Prostate gland (tissue), 2 donors: ENCODE measurements at regions not wholly inside any gene's neighbourhood (a gene's known extent, or its start where the extent isn't known, plus 50 kb on each side); places are given as distances from the start of the nearest gene placed in this dataset.

ENCODE experiments used
- DNase-seq: peaks from one replicate; pipeline ENCODE4 v3.0.0-alpha.2; 2019; ENCODE audit warnings: low spot score
- H3K27ac ChIP-seq, 2 donors: fragments of 200-600 bp; sonication (generic); 2 replicates each; pipeline ENCODE4 v1.5.1; 2017 to 2019
- H3K27me3 ChIP-seq: fragments of 200-600 bp; sonication (generic); replicated peaks from 2 replicates; pipeline ENCODE4 v1.5.1; 2019; ENCODE audit not compliant: insufficient read depth
- H3K36me3 ChIP-seq, 2 donors: fragments of 200-600 bp; sonication (generic); 1 replicate in 1 of 2; 2 replicates in 1 of 2; pipeline versions ENCODE4 v1.5.1 to v1.8.1; 2017 to 2019
- H3K4me1 ChIP-seq: fragments of 200-600 bp; sonication (generic); replicated peaks from 2 replicates; pipeline ENCODE4 v1.5.1; 2019
- H3K4me3 ChIP-seq, 2 donors: fragments of 200-600 bp; sonication (generic); 2 replicates each; pipeline ENCODE4 v1.5.1; 2017 to 2019
- H3K9me3 ChIP-seq: fragments of 200-600 bp; sonication (generic); 2 replicates; pipeline ENCODE4 v1.5.1; 2017
- POLR2A ChIP-seq: fragments of 450-650 bp; IDR thresholded peaks from one replicate; pipeline ENCODE4 v1.6.1; 2016; ENCODE audit warnings: antibody characterized with exemption, mild to moderate bottlenecking
- POLR2AphosphoS5 ChIP-seq: sonication (generic); formaldehyde crosslinking; IDR thresholded peaks from one replicate; pipeline ENCODE4 v1.6.1; 2017; ENCODE audit warnings: antibody characterized with exemption
- WGBS: methylation state at CpG from one replicate; pipeline ENCODE4 v1.1.5; 2018; 5-methylcytosine and 5-hydroxymethylcytosine counted together
- intact Hi-C: fragments of 100-400 bp; cut with DNase I; formaldehyde crosslinking; loops from one replicate; pipeline ENCODE4 v1.14.2; 2022
- TF ChIP-seq, protein P1 (sequence below), 4 experiments: fragments of 200-600 bp in 2 of 4; fragments of 450-650 bp in 2 of 4; sonication (generic) in 2 of 4; IDR thresholded peaks; 1 replicate in 3 of 4; 2 replicates in 1 of 4; pipeline ENCODE4 v1.5.1; 2016 to 2019; ENCODE audit warnings: antibody characterized with exemption in 4 of 4, mild to moderate bottlenecking in 2 of 4, moderate library complexity in 2 of 4

DNA sequence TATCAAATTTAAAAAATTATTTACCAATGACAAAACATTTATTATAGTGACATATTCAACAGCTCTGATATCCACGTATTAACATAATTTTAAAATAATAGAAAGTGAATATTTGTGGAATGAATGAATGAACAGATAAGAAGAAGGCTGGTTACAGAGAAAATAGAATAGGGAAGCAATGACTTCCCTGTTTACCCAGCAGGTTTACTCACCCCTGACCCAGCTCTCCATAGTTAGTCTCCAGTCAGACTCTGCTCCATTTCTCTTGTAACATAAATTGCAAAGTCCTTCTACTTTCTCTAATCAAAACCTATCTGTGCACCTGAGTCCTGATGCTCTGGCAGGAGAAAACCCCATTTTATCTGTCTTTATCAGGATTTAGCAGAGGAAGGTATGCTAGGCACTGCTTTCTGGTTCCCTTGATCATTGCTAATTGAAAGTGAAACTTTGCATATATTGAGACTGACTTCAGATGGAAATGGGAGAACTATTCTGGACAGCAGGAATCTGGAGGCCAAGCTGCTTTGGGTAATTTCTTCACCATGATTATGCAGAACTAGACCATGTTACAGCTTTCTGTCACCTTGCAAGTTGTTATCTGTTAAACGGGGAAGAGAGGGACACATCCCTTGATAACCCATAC is 363.0 kb downstream of the FAT4 start:
- 80% methylated on average over 2 of the region's 2 CpGs for WGBS
- intact Hi-C loops: no loop called here
- Histone ChIP-seq H3K27ac (no peak overlapping the region), H3K27me3 (no peaks in the 10 kb centered on the region), H3K36me3 (no peaks in the 10 kb centered on the region), H3K4me1 (no peaks in the 10 kb centered on the region), H3K4me3 (no peak overlapping the region), H3K9me3 (no peaks in the 10 kb centered on the region)
- TF ChIP-seq POLR2AphosphoS5 (no peak), POLR2A (no peak)
- TF ChIP-seq, protein P1, sequence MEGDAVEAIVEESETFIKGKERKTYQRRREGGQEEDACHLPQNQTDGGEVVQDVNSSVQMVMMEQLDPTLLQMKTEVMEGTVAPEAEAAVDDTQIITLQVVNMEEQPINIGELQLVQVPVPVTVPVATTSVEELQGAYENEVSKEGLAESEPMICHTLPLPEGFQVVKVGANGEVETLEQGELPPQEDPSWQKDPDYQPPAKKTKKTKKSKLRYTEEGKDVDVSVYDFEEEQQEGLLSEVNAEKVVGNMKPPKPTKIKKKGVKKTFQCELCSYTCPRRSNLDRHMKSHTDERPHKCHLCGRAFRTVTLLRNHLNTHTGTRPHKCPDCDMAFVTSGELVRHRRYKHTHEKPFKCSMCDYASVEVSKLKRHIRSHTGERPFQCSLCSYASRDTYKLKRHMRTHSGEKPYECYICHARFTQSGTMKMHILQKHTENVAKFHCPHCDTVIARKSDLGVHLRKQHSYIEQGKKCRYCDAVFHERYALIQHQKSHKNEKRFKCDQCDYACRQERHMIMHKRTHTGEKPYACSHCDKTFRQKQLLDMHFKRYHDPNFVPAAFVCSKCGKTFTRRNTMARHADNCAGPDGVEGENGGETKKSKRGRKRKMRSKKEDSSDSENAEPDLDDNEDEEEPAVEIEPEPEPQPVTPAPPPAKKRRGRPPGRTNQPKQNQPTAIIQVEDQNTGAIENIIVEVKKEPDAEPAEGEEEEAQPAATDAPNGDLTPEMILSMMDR (IDR thresholded peaks at IDR 0.05): no peak
- DNase-seq: no peak

- no peaks in the 10 kb centered on the region for H3K36me3 ChIP-seq
- DNase-seq: no peak
- no peak overlapping the region for H3K4me3 ChIP-seq
- H3K27ac ChIP-seq: no peak overlapping the region
- H3K9me3 ChIP-seq: no peaks in the 10 kb centered on the region
- intact Hi-C loops: no loop called here
- no peaks in the 10 kb centered on the region for H3K27me3 ChIP-seq
- no peak for TF ChIP-seq POLR2AphosphoS5
- TF ChIP-seq POLR2A: no peak
- TF ChIP-seq, protein P1 (IDR thresholded peaks at IDR 0.05): no peak
- H3K4me1 ChIP-seq: no peaks in the 10 kb centered on the region
Measured at GRCh38 chr4:125679989-125680388, 365.2 kb downstream of the FAT4 start.

- WGBS: 64% methylated on average over 1 of the region's 1 CpG
- intact Hi-C loops: no loop called here
- no peak for TF ChIP-seq POLR2AphosphoS5
- TF ChIP-seq, protein P1 (IDR thresholded peaks at IDR 0.05): no peak
- TF ChIP-seq POLR2A: no peak
- no peaks in the 10 kb centered on the region for H3K9me3 ChIP-seq
- H3K27ac ChIP-seq: no peak overlapping the region
- DNase-seq: no peak
- no peaks in the 10 kb centered on the region for H3K4me1 ChIP-seq
- no peaks in the 10 kb centered on the region for H3K27me3 ChIP-seq
- H3K36me3 ChIP-seq: no peaks in the 10 kb centered on the region
- no peak overlapping the region for H3K4me3 ChIP-seq
Measured at GRCh38 chr4:125681240-125681639, 366.5 kb downstream of the FAT4 start.

- Histone ChIP-seq H3K36me3 (no peaks in the 10 kb centered on the region), H3K27ac (no peak overlapping the region), H3K9me3 (no peaks in the 10 kb centered on the region), H3K4me1 (no peaks in the 10 kb centered on the region), H3K27me3 (no peaks in the 10 kb centered on the region), H3K4me3 (no peak overlapping the region)
- intact Hi-C loops: no loop called here
- no peak for DNase-seq
- TF ChIP-seq, protein P1 (IDR thresholded peaks at IDR 0.05): no peak
- TF ChIP-seq POLR2AphosphoS5 (no peak), POLR2A (no peak)
- WGBS: 92% methylated on average over 18 of the region's 18 CpGs
Measured at GRCh38 chr4:125682730-125683129, 368.0 kb downstream of the FAT4 start.

- no peaks in the 10 kb centered on the region for H3K27me3 ChIP-seq
- H3K27ac ChIP-seq: no peak overlapping the region
- H3K4me1 ChIP-seq: no peaks in the 10 kb centered on the region
- no peak for DNase-seq
- TF ChIP-seq, protein P1 (IDR thresholded peaks at IDR 0.05): no peak
- TF ChIP-seq POLR2A (no peak), POLR2AphosphoS5 (no peak)
- no peak overlapping the region for H3K4me3 ChIP-seq
- WGBS: 90% methylated on average over 3 of the region's 3 CpGs
- no peaks in the 10 kb centered on the region for H3K9me3 ChIP-seq
- H3K36me3 ChIP-seq: no peaks in the 10 kb centered on the region
- intact Hi-C loops: no loop called here
Measured at GRCh38 chr4:125688841-125689240, 374.1 kb downstream of the FAT4 start.
